SIG-M5 treated with dmso at 0.1 percent for 504 hours (cell line): ENCODE measurements at regions not wholly inside any gene's neighbourhood (a gene's known extent, or its start where the extent isn't known, plus 50 kb on each side); places are given as distances from the start of the nearest gene placed in this dataset.

Experiments used
- DNase-seq: peaks from one replicate; lab custom pipeline; 2025; ENCODE audit not compliant: unreplicated experiment; lab: John Stamatoyannopoulos, UW

- no peak for DNase-seq
These were observed 156.2 kb upstream of the ANKH start for GRCh38 chr5:15027764-15028163.

- DNase-seq: no peak
These were observed 155.4 kb upstream of the ANKH start for GRCh38 chr5:15026944-15027343.

- no peak for DNase-seq
These were observed 154.7 kb upstream of the ANKH start for GRCh38 chr5:15026011-15026893.

- DNase-seq: no peak
These were observed 152.3 kb upstream of the ANKH start for GRCh38 chr5:15023846-15024245.

- no peak for DNase-seq
These were observed 151.7 kb upstream of the ANKH start for GRCh38 chr5:15023266-15023665.

- DNase-seq: no peak
These were observed 149.9 kb upstream of the ANKH start for GRCh38 chr5:15021266-15022046.

- no peak for DNase-seq
These were observed 149.2 kb upstream of the ANKH start for GRCh38 chr5:15020736-15021135.

- DNase-seq: no peak
These were observed 143.2 kb upstream of the ANKH start for GRCh38 chr5:15014809-15015208.

- DNase-seq: peak; percentile 64
These were observed 142.3 kb upstream of the ANKH start for GRCh38 chr5:15013654-15014463.

- DNase-seq: no peak
These were observed 140.5 kb upstream of the ANKH start for GRCh38 chr5:15012061-15012460.

GRCh38 chr5:15010936-15011335 lies 139.4 kb upstream of the ANKH start:
- no peak for DNase-seq

GRCh38 chr5:15009420-15009819 lies 137.8 kb upstream of the ANKH start:
- DNase-seq: no peak

GRCh38 chr5:15008921-15009320 lies 137.3 kb upstream of the ANKH start:
- DNase-seq: no peak

- peak; percentile 47 for DNase-seq
These were observed 136.9 kb upstream of the ANKH start for GRCh38 chr5:15008476-15008875.

- no peak for DNase-seq
These were observed 136.1 kb upstream of the ANKH start for GRCh38 chr5:15007646-15008045.

GRCh38 chr5:15004506-15004905 lies 132.9 kb upstream of the ANKH start:
- no peak for DNase-seq

- DNase-seq: peak; percentile 64
These were observed 131.9 kb upstream of the ANKH start for GRCh38 chr5:15003511-15003920.

GRCh38 chr5:15002791-15003190 lies 131.2 kb upstream of the ANKH start:
- DNase-seq: no peak

GRCh38 chr5:15002173-15002572 lies 130.6 kb upstream of the ANKH start:
- DNase-seq: no peak

GRCh38 chr5:15001517-15001916 lies 129.9 kb upstream of the ANKH start:
- peak; percentile 24 for DNase-seq

GRCh38 chr5:14998491-14998890 lies 126.9 kb upstream of the ANKH start:
- DNase-seq: peak; percentile 43
